Panc1 (cell line): ENCODE measurements at regions not wholly inside any gene's neighbourhood (a gene's known extent, or its start where the extent isn't known, plus 50 kb on each side); places are given as distances from the start of the nearest gene placed in this dataset.

Experiments used
- POLR2AphosphoS5 ChIP-seq: IDR thresholded peaks from 2 replicates; pipeline ENCODE4 v1.6.1; 2012; ENCODE audit warnings: mild to moderate bottlenecking, low read depth, low read length, moderate library complexity
- REST ChIP-seq, 2 experiments: IDR thresholded peaks; 2 replicates each; pipeline ENCODE4 v1.6.1; 2011 to 2012; ENCODE audit warnings: low read depth in 2 of 2, control low read depth in 1 of 2, low read length in 1 of 2, mild to moderate bottlenecking in 1 of 2, moderate library complexity in 1 of 2; ENCODE audit not compliant: insufficient read depth in 1 of 2
- SIN3A ChIP-seq: IDR thresholded peaks from 2 replicates; pipeline ENCODE4 v1.6.1; 2012; ENCODE audit warnings: low read depth, mild to moderate bottlenecking, low read length, moderate library complexity, borderline replicate concordance; ENCODE audit not compliant: insufficient read depth
- TF ChIP-seq, protein P1 (sequence below): fragments of 450-650 bp; IDR thresholded peaks from 2 replicates; pipeline ENCODE4 v1.5.1; 2017; ENCODE audit warnings: mild to moderate bottlenecking

GRCh38 chr19:31709476-31709875 is 360.2 kb upstream of the TSHZ3 start:
- TF ChIP-seq, protein P1, sequence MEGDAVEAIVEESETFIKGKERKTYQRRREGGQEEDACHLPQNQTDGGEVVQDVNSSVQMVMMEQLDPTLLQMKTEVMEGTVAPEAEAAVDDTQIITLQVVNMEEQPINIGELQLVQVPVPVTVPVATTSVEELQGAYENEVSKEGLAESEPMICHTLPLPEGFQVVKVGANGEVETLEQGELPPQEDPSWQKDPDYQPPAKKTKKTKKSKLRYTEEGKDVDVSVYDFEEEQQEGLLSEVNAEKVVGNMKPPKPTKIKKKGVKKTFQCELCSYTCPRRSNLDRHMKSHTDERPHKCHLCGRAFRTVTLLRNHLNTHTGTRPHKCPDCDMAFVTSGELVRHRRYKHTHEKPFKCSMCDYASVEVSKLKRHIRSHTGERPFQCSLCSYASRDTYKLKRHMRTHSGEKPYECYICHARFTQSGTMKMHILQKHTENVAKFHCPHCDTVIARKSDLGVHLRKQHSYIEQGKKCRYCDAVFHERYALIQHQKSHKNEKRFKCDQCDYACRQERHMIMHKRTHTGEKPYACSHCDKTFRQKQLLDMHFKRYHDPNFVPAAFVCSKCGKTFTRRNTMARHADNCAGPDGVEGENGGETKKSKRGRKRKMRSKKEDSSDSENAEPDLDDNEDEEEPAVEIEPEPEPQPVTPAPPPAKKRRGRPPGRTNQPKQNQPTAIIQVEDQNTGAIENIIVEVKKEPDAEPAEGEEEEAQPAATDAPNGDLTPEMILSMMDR, result no peak
- TF ChIP-seq POLR2AphosphoS5, result no peak
- TF ChIP-seq SIN3A, result no peak
- no peak for TF ChIP-seq REST (IDR thresholded peaks at IDR 0.05; ENCODE audit: insufficient read depth in 1 of 2, low read depth in 2 of 2, low read length in 1 of 2)
